Ovary (tissue), 3 donors: ENCODE measurements at regions not wholly inside any gene's neighbourhood (a gene's known extent, or its start where the extent isn't known, plus 50 kb on each side); places are given as distances from the start of the nearest gene placed in this dataset.

Experiments used
- CTCF ChIP-seq, 3 donors: fragments of 450-650 bp in 2 of 3; fragments of 200-600 bp in 1 of 3; IDR thresholded peaks; one replicate each; pipeline versions ENCODE4 v1.5.1 to v1.8.0; 2016 to 2022; ENCODE audit warnings: antibody characterized with exemption in 3 of 3, mild to moderate bottlenecking in 1 of 3
- EP300 ChIP-seq: sonication (generic); formaldehyde crosslinking; IDR thresholded peaks from one replicate; pipeline ENCODE4 v1.6.1; 2017; ENCODE audit warnings: antibody characterized with exemption
- donor health status: DM: no; HTN: no; CAD: no.

- TF ChIP-seq CTCF (IDR thresholded peaks at IDR 0.05) (no peak), EP300 (no peak)
These were observed 239.3 kb downstream of the GRIA2 start for GRCh38 chr4:157459785-157460184.
